Ovary (tissue), 7 donors: ENCODE measurements at regions not wholly inside any gene's neighbourhood (a gene's known extent, or its start where the extent isn't known, plus 50 kb on each side); places are given as distances from the start of the nearest gene placed in this dataset.
"Not testable (repeated sequence)": the region's sequence is repeated elsewhere in the genome, so short reads cannot be mapped to it uniquely, and the experiment has no call there.

ENCODE experiments used
- DNase-seq, 5 donors: peaks; one replicate each; pipeline ENCODE4 v3.0.0-alpha.2; 2019 to 2020
- H3K27ac ChIP-seq, 2 donors: fragments of 200-600 bp; one replicate each; pipeline versions ENCODE4 v1.5.1 to v1.8.0; 2019 to 2022
- H3K27me3 ChIP-seq: fragments of 200-600 bp; one replicate; pipeline ENCODE4 v1.8.0; 2022
- H3K36me3 ChIP-seq: fragments of 200-600 bp; sonication (generic); one replicate; pipeline ENCODE4 v1.5.1; 2019
- H3K4me1 ChIP-seq: one replicate; pipeline ENCODE4 v1.8.1; 2013; ENCODE audit warnings: mild to moderate bottlenecking, moderate library complexity; ENCODE audit not compliant: insufficient read depth
- H3K4me3 ChIP-seq: fragments of 200-600 bp; sonication (generic); one replicate; pipeline ENCODE4 v1.5.1; 2017
- H3K9me3 ChIP-seq, 2 donors: fragments of 200-600 bp in 1 of 2; sonication (generic) in 1 of 2; one replicate each; pipeline versions ENCODE4 v1.5.1 to v1.8.1; 2013 to 2019; ENCODE audit warnings: mild to moderate bottlenecking in 1 of 2, moderate library complexity in 1 of 2
- EP300 ChIP-seq: sonication (generic); formaldehyde crosslinking; IDR thresholded peaks from one replicate; pipeline ENCODE4 v1.6.1; 2017; ENCODE audit warnings: antibody characterized with exemption
- POLR2A ChIP-seq: fragments of 450-650 bp; IDR thresholded peaks from one replicate; pipeline ENCODE4 v1.6.1; 2017; ENCODE audit warnings: antibody characterized with exemption, mild to moderate bottlenecking, moderate library complexity
- WGBS, 3 donors: extraction: QIAGEN DNeasy Blood & Tissue Kit in 1 of 3; methylation state at CpG; one replicate each; pipeline versions ENCODE4 v1.1.5 to v1.1.7; 2013 to 2017; 5-methylcytosine and 5-hydroxymethylcytosine counted together
- intact Hi-C, 4 donors: fragments of 100-400 bp; cut with DNase I; formaldehyde crosslinking; loops; one replicate each; pipeline versions ENCODE4 v1.11.0 to v1.15.1; 2022 to 2023
- TF ChIP-seq, protein P1 (sequence below), 3 donors: fragments of 450-650 bp in 2 of 3; fragments of 200-600 bp in 1 of 3; IDR thresholded peaks; one replicate each; pipeline versions ENCODE4 v1.5.1 to v1.8.0; 2016 to 2022; ENCODE audit warnings: antibody characterized with exemption in 3 of 3, mild to moderate bottlenecking in 1 of 3
- donor health status: DM: no; HTN: no; CAD: no; lungs with moderate emphysema.
- donor health status: DM: no; HTN: no; CAD: no.
- donor health status: Bipolar disorder and iron deficiency.
- donor health status: DM: no; HTN: no; CAD: no.
- donor health status: DM: yes; HTN: yes; CAD: no.

DNA sequence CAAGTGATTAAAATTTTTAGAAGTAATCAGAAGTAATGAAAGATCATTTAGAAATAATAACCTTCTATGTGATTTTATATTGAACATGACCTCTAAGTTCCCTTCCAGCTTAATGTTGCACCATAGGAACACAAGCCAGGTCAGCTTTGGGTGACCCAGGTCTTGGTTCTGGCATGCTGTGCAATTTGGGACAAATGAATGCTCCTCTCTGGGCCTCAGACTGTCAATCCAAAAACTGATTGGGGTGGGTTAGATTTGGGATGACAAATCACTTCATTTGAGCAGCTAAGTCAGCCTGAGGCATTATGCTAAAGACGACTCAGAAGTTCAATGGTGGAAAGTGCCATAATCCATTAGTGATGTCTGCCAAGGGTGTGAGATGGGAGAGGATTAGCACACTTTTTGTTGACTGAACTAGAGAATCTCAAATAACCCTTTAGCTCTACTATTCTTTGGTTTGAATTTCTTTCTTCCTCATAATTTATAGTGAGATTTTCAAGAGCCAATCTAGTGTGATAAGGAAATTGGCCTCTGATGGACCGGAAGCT lies 60.7 kb upstream of the BOD1 start:
- peaks cover 2% of the 10 kb centered on the region for H3K4me1 ChIP-seq
- no peak for DNase-seq
- no peak for TF ChIP-seq POLR2A
- no peak for TF ChIP-seq EP300
- TF ChIP-seq, protein P1, sequence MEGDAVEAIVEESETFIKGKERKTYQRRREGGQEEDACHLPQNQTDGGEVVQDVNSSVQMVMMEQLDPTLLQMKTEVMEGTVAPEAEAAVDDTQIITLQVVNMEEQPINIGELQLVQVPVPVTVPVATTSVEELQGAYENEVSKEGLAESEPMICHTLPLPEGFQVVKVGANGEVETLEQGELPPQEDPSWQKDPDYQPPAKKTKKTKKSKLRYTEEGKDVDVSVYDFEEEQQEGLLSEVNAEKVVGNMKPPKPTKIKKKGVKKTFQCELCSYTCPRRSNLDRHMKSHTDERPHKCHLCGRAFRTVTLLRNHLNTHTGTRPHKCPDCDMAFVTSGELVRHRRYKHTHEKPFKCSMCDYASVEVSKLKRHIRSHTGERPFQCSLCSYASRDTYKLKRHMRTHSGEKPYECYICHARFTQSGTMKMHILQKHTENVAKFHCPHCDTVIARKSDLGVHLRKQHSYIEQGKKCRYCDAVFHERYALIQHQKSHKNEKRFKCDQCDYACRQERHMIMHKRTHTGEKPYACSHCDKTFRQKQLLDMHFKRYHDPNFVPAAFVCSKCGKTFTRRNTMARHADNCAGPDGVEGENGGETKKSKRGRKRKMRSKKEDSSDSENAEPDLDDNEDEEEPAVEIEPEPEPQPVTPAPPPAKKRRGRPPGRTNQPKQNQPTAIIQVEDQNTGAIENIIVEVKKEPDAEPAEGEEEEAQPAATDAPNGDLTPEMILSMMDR (IDR thresholded peaks at IDR 0.05) = no peak
- no peak overlapping the region for H3K4me3 ChIP-seq
- no peaks in the 10 kb centered on the region for H3K27me3 ChIP-seq
- H3K36me3 ChIP-seq = no peaks in the 10 kb centered on the region
- intact Hi-C loops = no loop called here
- H3K9me3 ChIP-seq = no peaks in the 10 kb centered on the region
- WGBS, 3 donors = 38 to 50% (median 44%) methylated on average over 2 of the region's 2 CpGs
- no peak overlapping the region for H3K27ac ChIP-seq

DNA sequence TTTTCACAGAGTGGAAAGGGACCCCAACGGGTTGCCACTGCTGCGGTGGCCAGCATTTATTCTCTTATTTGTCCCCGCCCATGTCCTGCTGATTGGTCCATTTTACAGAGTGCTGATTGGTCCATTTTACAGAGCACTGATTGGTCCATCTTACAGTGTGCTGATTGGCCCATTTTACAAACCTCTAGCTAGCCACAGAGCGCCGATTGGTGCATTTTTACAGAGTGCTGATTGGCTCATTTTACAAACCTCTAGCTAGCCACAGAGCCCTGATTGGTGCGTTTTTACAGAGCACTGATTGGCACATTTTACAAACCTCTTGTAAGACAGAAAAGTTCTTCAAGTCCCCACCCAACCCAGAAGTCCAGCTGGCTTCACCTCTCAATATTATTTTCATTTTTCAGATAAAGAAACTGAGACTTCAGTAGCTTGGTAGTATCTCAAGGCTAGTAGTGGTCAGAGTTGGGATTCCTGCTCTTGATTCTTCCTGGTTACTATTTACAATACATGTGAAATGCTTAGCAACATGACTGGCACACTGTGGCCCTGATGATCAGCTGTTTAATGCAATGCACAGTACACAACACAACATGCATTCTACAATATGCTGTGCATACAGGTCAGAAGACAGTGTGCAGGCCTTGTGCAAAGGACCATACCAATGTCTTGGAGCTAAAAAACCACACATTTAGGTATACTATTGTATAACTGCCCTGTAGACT lies 63.6 kb upstream of the BOD1 start:
- H3K27me3 ChIP-seq = no peaks in the 10 kb centered on the region
- intact Hi-C loops = no loop called here
- peaks cover 2% of the 10 kb centered on the region for H3K4me1 ChIP-seq
- 95 to 97% (median 95%) methylated on average over 6 of the region's 6 CpGs for WGBS, 3 donors
- no peak for DNase-seq
- no peak overlapping the region for H3K4me3 ChIP-seq
- TF ChIP-seq POLR2A = no peak
- H3K9me3 ChIP-seq = no peaks in the 10 kb centered on the region
- H3K27ac ChIP-seq = no peak overlapping the region
- no peaks in the 10 kb centered on the region for H3K36me3 ChIP-seq

DNA sequence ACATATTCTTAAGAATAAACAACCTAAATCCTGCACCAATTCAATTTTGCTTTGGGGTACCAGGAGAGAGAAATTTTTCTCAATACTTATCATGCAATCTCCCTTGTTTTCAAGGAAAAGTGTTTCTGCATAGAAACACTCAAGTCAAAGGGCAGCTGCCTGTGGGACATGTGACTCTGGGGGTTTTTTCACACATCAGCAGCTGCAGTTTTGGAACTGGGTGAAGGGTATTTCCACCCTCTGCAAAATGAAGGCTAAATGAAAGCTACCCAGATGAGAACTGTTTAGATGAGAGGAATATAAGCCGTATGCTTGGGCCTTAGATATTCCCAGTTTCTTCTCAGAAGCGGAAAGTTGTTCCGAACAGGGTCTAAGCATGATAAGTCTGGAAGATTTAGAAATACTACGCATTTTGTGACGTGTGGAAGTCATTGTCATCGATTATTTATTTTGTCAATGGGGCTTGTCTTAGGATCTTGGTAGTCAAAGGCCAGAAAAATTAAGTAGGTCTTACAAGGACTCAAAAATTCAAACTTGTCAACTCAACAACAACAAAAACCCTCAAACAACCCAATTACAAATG lies 64.3 kb upstream of the BOD1 start:
- no peak for DNase-seq
- H3K27ac ChIP-seq = no peak overlapping the region
- TF ChIP-seq, protein P1 (IDR thresholded peaks at IDR 0.05) = no peak
- TF ChIP-seq EP300 = no peak
- TF ChIP-seq POLR2A = no peak

DNA sequence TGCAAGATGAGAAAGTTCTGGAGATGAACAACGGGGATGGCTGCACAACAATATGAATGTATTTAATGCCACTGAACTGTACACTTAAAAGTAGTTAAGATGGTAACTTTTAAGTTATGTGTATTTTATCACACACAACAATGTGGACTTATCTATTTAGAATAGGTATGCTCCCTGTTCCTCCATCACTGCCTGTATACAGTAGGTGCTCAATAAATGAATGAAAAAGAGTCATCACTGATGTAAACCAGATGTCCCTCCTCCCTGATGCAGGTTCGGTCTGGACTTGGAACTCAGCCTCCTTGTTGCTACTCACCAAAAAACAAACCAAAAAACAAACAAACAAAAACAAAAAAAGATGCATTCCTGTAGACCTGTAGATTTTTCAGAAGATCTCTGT lies 65.9 kb upstream of the BOD1 start:
- Histone ChIP-seq H3K4me3 (no peak overlapping the region), H3K27me3 (no peaks in the 10 kb centered on the region), H3K27ac (no peak overlapping the region), H3K9me3 (no peaks in the 10 kb centered on the region), H3K4me1 (peaks cover 2% of the 10 kb centered on the region), H3K36me3 (no peaks in the 10 kb centered on the region)
- WGBS, 3 donors = 74 to 81% (median 74%) methylated on average over 2 of the region's 2 CpGs
- DNase-seq = no peak
- intact Hi-C loops = no loop called here
- TF ChIP-seq EP300 = no peak
- no peak for TF ChIP-seq POLR2A
- TF ChIP-seq, protein P1 (IDR thresholded peaks at IDR 0.05) = no peak

More for the DNA sequence above, 64.3 kb upstream of the BOD1 start:
- Histone ChIP-seq H3K27me3 (no peaks in the 10 kb centered on the region), H3K36me3 (no peaks in the 10 kb centered on the region), H3K4me1 (peaks cover 2% of the 10 kb centered on the region), H3K9me3 (no peaks in the 10 kb centered on the region), H3K4me3 (no peak overlapping the region)
- WGBS, 3 donors = 77 to 87% (median 86%) methylated on average over 6 of the region's 6 CpGs
- intact Hi-C loops = no loop called here

DNA sequence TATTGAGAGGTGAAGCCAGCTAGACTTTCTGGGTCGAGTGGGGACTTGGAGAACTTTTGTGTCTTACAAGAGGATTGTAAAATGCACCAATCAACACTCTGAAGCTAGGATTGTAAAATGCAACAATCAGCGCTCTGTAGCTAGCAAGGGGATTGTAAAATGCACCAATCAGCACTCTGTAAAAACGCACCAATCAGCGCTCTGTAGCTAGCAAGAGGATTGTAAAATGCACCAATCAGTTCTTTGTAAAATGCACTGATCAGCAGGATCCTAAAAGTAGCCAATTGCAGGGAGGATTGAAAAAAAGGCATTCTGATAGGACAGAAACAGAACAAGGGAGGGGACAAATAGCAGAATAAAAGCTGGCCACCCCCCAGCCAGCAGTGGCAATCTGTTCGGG lies 68.1 kb upstream of the BOD1 start:
- H3K4me3 ChIP-seq, H3K36me3 ChIP-seq, H3K9me3 ChIP-seq, H3K27ac ChIP-seq, DNase-seq, H3K4me1 ChIP-seq, intact Hi-C loops, H3K27me3 ChIP-seq: not testable (repeated sequence)
- 89 to 95% (median 91%) methylated on average over 5 of the region's 5 CpGs for WGBS, 3 donors
